IMR-90 (cell line): ENCODE measurements at regions not wholly inside any gene's neighbourhood (a gene's known extent, or its start where the extent isn't known, plus 50 kb on each side); places are given as distances from the start of the nearest gene placed in this dataset.

Experiments used
- CEBPB ChIP-seq: IDR thresholded peaks from 2 replicates; pipeline ENCODE4 v1.6.1; 2012; ENCODE audit warnings: low read depth, low read length, improper control_type of control experiment
- CTCF ChIP-seq: conservative IDR thresholded peaks from 2 replicates; pipeline ENCODE4 v1.5.1; 2012; ENCODE audit warnings: mild to moderate bottlenecking, low read depth, low read length, improper control_type of control experiment
- POLR2A ChIP-seq: IDR thresholded peaks from 2 replicates; pipeline ENCODE4 v1.6.1; 2012; ENCODE audit warnings: mild to moderate bottlenecking, low read depth, low read length
- RCOR1 ChIP-seq: IDR thresholded peaks from 2 replicates; pipeline ENCODE4 v1.6.1; 2012; ENCODE audit warnings: mild to moderate bottlenecking, low read length, improper control_type of control experiment; ENCODE audit not compliant: insufficient replicate concordance

DNA sequence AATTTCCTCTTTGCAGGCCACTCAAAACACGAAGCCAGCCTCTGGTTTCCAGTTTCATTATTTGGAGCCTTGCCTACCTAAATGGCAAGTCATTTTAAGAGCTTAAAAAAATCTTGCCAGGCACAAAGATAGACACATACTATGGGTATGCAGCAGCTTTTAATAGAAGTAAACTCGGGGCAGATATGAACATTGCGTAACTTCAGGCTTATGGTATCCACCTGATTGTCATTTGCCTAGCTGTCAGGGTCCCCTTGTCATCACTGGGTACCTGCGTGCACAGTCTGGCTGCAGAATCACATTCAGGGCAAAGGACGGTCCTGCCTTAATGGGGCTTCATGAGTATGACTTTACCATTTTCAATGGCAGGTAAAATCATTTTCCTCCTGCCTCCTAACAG is 466.1 kb upstream of the NRP1 start:
- TF ChIP-seq RCOR1 (no peak), POLR2A (no peak), CTCF (no peak), CEBPB (peak; percentile 84)
